Endometrium (tissue), 2 donors: ENCODE measurements at regions not wholly inside any gene's neighbourhood (a gene's known extent, or its start where the extent isn't known, plus 50 kb on each side); places are given as distances from the start of the nearest gene placed in this dataset.
"Not testable (repeated sequence)": the region's sequence is repeated elsewhere in the genome, so short reads cannot be mapped to it uniquely, and the experiment has no call there.

Source experiments
- FAIRE-seq: peaks from 2 replicates; lab custom pipeline; 2012; peaks lifted over from hg19 to GRCh38; lab: Jason Lieb, UNC
- donor health status: control.
- donor health status: control.

DNA sequence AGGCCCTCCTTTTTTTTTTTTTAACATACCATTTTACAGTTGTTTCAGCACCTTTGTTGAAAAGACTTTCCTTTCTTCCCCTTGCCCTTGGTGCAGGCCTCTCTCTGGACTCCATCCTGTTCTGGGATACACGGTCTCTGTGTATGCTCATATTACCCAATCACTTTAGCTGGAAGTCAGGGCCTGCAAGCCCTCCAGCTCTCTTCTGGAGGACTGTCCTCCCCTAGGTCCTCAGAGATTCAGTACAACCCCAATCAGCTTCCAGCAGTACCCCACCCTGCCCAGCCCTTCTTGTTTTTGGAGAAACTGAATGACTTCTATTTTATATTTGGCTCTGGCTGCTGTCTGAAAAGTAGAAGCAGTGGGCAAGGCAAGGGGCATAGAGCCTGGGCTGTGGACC, 270.8 kb downstream of the KLF13 start:
- no peak for FAIRE-seq

DNA sequence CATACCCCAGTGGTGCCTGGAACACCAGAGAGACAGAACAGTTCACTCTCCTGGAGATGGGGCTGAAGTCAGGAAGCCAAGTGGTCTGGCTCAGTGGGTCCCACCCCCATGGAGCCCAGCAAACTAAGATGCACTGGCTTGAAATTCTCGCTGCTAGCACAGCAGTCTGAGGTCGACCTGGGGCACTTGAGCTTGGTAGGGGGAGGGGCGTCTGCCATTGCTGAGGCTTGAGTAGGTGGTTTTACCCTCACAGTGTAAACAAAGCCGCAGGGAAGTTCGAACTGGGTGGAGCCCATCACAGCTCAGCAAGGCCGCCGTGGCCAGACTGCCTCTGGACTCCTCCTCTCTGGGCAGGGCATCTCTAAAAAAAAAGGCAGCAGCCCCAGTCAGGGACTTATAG, 272.0 kb downstream of the KLF13 start:
- no peak for FAIRE-seq

DNA sequence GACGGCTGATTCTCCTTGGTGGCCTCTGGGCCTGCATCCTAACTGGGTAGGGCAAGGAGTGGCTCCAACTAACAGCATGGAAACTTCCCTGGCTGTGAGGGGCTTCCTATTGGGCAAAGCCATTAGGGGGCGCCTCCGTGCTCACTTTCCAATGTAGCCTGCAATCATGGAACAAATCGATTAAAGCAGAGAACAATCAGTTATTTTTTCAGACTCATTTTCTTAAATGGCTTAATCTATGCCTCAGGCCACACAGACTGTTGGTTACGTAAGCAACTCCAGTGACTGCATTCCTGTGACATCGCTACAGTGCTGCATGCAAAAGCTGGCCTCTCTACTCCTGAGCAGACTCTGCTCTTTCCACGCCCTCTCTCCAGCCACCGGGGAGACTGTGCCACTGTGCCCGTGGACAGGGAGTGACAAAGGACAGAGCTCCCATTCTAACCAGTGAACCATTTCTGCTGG, 278.9 kb downstream of the KLF13 start:
- FAIRE-seq, result no peak

DNA sequence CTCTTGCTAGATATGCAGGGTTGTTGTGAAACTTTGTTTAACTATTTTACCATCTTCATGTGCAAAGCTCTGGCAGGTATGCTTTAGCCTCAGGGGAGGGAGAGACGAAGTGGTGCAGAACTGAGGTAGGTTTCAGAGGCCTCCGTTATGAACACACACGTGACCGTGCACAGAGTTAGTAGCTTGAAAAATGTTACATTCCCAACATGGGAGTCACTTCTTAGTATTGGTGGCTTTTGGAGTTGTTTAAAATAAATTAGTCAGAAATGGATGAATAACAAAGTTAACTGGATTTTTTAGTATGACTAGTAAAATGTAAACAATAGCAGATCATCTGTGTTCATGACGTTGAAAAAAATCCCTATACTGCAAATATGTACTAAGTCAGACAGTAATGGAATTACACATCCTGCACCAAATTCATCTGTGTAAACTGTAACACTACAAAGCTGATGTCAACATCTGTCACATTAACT, 279.6 kb downstream of the KLF13 start:
- FAIRE-seq, result no peak

DNA sequence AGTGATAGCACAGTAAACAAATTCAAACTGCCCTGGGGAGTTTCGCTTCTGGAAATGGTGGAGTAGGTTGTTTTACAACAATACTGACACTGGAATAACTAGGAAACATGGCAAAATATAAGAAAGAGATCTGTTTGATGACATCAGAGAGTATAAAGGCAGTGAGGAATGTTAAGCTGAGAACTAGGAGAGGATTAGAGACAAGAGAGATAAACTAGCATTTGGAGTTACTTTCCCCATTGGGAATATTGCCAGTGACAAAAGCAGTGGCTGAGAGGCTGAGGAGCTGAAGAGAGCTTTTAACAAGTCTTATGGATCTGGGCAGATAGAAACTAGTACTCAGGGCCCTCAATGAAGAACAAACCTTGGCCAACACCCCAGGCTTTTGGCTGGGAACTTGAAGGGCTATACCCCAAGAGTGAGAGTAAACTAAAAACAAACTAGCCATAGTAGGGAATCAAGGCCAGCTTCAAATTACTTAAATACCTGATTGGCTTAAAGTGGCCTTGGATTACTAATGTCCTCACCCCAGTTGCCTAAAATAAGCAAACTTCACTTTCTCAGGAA, 280.4 kb downstream of the KLF13 start:
- no peak for FAIRE-seq

DNA sequence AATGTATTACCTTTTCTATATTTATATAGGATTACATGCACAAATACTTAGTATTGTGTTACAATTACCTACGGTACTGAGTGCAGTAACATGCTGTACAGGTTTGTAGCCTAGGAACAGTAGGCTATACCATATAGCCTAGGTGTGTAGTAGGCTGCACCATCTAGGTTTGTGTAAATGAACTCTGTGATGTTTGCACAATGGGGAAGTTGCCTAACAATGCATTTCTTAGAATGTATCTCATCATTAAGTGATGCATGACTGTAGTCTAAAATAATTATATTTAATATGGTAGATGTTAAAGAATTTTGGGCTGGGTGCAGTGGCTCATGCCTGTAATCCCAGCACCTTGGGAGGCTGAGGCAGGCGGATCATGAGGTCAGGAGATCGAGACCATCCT, 281.0 kb downstream of the KLF13 start:
- FAIRE-seq, result no peak

DNA sequence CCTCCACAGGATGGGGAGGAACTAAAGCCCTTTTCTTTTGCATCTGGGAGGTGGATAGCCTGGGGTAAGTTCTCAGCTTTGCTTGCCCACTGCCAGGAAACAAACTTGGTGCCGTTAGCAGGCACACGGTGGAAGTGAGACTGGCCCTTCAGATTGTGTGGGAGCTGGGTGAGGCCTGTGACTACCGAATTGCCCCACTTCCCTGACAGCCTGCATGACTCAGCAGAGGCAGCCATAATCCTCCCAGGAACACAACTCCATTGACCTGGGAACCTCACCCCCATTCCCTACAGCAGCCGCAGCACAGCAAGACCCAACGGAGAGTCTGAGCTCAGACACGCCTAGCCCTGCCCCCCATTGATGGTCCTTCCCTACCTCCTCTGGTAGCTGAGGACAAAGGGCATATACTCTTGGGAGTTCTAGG, 282.6 kb downstream of the KLF13 start:
- no peak for FAIRE-seq

DNA sequence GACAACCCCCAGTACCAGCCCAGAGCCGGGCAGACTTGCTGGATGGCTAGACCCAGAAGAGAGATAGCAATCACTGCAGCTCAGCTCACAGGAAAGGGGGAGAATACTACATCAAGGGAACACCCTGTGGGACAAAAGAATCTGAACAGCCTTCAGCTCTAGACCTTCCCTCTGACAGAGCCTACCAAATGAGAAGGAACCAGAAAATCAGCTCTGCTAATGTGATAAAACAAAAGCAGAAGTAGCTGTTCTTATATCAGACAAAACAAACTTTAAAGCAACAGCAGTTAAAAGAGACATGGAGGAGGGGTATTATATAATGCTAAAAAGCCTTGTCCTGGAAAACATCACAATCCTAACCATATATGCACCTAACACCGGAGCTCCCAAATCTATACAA, 283.3 kb downstream of the KLF13 start:
- FAIRE-seq, result no peak

DNA sequence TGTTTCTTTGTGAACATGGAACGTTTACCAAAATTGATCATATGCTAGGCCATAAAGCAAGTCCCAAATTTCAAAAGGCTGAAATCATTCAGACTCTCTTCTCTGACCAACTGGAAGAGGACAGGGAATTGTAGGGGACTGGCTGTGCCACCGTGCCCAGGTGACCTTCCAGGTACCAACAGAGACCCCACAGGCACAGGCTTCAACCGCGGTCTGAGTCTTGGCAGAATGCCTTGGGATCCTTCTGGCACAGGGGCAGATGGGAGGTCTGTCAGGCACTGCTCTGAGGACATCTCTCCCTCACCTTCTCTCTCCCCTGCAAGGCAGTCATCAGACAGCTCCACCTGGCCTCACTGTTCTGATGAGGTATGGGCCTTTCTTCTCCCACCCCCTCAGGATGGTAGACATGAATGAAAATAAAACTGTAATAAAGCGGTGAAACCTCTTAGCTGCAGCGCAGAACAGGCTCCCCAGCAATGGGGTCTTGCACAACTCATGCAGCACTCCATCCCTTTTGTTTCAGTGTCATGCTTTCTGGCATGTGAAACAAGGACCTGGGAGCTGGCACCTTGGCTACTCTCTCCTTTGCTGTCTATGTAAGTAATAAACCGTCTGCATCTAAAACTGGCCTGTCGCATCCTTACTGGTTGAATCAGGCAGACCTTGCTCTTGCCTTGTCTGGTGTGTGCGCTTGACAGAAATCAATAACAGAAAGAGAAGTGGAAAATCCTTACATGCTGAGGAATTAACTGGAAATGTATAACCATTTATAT, 289.2 kb downstream of the KLF13 start:
- FAIRE-seq, result no peak

DNA sequence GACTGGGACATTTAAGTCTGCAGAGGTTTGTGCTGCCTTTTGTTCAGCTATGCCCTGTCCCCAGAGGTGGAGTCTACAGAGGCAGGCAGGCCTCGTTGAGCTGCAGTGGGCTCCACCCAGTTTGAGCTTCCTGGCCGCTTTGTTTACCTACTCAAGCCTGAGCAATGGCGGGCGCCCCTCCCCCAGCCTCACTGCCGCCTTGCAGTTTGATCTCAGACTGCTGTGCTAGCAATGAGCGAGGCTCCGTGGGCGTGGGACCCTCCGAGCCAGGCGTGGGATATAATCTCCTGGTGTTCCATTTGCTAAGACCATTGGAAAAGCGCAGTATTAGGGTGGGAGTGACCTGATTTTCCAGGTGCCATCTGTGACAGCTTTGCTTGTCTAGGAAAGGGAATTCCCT, 296.7 kb downstream of the KLF13 start:
- not testable (repeated sequence) for FAIRE-seq

DNA sequence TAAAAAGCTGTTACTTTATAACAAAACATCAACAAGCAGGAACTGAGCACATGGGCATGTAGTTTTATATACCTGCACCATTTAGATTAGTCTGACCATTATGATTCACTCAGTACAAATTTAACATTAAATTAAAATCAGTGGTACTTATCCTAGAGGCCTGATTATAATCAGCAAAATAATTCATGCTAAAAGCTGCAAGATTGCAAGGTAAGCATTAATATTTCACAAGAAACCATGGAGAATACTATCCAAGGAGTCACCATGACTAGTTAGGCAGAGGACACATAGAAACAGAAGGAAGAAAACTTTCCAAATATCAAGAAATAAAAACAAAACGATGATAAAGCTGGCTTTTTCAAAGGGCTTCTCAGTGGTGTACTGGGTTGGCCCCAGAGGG, 297.5 kb downstream of the KLF13 start:
- not testable (repeated sequence) for FAIRE-seq

DNA sequence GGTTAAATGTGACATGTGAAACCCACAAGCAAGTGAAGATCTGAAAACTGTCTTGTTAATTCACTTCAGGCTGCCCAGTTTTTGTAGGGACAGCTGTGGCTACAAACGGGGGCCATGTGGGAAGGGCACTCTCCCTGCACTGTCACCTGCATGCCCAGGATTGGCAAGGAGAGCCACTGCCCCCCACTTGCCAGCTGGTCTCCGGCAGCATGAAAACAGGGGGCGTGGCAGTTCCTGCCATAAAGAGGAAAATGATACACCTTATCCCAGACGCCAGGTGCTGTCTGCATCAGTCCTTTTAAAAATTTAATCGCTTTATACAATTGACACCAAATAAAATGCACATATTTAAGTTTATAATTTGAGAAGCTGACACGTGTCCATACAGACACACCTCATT, 309.1 kb downstream of the KLF13 start:
- not testable (repeated sequence) for FAIRE-seq

DNA sequence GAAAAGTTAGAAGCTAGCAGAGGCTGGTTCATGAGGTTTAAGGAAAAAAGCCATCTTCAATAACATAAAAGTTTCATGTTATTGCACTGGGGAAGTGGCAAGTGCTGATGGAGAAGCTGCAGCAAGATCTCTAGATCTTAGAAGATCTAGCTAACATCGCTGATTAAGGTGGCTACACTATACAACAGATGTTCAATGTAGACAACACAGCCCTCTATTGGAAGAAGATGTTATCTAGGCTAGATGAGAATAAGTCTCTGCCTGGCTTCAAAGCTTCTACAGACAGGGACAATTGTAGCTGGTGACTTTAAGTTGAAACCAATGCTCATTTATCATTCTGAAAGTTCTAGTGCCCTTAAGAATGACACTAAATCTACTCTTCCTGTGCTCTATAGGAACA, 310.3 kb downstream of the KLF13 start:
- FAIRE-seq, result not testable (repeated sequence)

DNA sequence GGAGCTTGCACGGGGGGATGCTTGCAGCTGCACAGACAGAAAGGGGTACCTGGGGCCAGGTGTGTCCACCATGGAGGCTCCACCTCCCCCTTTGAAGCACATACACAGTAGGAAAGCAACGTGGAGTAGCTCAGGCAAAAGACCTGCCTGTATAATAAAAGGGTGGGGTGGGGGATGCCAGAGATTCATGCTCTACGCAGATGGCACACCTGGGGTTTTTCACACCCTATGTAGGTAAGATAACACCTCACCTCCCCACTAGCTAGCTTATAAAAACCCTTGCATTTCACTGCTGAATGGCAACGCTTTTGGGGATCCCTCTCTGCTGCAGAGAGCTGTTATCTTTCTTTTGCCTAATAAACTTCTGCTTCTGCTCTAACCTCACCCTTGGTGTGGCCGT, 317.3 kb downstream of the KLF13 start:
- FAIRE-seq, result not testable (repeated sequence)

DNA sequence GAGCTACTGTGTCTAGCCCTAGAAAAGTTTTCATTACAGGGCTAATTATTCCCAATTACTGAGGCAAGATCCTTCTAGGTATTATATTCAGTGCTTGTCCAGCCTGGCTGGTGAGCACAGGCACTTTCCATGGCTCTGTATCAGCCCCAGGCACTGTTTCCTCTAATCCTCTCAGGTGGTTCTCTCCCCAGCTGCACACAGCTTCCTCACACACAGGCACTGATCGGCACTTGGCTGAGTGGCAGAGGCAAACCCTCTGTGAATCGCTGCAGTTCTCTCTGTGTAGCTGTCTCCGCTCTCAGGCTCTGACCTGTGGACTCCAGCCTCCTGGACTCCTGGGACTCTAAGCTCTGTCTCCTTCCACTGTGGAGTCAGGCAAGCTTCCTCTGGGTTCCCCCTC, 318.1 kb downstream of the KLF13 start:
- FAIRE-seq, result not testable (repeated sequence)

DNA sequence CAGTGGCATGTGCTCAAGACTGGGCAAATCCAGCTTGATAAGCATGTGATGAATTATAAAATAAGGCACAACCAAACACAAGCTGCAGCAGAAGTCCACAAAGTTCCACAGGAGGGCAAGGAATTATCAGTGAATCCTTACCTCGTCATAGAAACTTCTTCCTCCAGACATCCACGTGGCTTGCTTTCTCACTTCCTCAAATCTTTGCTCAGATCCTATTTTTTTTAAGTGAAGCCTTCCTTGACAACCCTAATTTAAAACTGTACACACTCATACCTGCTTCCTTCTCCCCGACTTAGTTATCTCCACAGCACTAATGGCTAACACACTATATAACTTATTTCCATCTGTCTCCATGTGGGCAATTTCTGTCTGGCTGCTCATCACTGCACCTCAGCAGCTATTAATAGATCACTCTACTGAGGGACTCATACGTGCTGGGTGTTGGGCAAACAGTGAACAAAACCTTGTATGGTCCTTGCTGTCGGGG, 320.7 kb downstream of the KLF13 start:
- not testable (repeated sequence) for FAIRE-seq

DNA sequence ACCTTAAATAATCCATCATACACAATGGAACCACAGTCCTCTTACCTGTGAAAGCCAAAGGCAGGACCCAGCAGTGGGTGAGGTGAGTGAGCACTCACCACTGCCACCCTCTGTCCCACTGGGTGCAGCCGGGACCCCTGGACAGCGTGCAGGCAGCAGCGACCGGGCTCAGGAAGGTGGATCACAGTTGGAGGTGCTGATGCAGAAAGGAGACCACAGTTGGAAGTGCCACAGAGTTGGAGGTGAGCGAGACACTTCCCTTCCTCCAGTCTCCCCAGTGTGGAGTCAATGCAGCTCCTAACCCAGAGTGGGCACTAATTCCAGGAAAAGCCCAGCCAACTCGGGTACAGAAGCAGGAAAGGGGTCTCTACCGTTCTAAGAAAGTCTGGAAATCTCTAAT, 323.0 kb downstream of the KLF13 start:
- FAIRE-seq, result not testable (repeated sequence)

DNA sequence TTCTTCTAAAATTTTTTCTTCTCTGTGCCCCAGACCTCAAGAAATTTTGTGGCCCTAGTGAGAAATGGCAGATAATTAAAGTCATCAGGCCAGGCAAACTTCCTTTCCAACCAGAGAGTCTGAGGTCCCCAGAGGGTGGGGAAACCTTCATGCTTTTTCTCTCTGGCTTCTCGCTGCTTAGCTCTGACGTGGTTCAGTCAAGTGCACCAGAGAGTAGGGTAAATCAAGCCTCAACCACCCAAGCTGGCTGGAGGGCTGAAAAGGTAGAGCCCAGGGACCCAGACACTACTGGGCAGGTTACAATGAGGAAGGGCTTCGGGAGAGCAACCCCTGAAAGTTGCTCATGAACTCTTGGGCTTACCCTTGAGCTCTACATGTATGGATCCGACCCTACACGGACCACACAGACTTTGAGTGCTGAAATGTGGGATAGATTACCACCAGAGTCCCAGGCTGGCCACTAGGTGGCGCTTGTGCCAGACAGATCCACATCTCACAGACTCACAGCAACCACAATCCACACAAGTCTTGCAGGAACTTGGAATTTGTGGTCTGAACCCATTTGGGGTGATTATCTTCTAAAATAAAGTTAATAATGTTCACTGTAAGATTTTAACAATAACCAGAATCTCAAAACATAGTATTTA, 323.5 kb downstream of the KLF13 start:
- FAIRE-seq, result peak; percentile 84

DNA sequence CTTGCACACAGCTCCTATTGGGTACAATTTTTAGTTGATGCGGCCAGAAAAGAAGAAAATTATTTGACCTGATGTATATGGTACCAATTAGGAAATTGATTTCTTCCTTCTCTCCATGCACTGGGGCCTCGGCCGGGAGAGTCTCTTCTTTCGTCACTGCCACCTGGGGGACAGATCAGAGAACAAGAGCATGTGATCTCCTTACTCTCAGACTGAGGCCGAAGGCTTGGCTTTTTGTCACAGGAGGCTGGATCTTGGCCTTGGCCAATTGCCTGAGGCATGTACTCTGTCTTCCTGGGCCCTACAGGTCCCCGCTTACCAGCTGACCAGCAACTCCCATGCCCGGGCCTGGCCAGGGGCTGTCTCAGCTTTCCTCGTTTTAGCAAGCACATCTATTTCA, 330.3 kb downstream of the KLF13 start:
- FAIRE-seq, result not testable (repeated sequence)

DNA sequence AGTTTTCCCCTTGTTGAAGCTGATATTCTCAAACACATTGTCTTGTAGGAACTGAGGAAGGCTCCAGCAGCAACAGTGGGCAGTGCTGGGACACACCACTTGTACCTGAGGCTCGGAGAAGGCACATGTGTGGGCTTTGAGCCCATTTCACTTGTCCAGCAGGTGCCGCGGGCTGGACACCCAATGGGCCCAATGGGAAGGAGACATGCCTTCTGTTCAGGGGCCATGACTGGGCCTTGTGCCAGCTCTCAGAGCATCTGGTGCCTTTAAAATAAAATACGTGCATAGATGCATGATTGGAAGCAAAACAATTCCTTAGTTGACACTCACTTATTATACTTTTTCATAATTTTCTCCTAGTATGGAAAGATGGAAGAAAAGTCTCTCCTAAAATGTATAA, 334.2 kb downstream of the KLF13 start:
- no peak for FAIRE-seq

DNA sequence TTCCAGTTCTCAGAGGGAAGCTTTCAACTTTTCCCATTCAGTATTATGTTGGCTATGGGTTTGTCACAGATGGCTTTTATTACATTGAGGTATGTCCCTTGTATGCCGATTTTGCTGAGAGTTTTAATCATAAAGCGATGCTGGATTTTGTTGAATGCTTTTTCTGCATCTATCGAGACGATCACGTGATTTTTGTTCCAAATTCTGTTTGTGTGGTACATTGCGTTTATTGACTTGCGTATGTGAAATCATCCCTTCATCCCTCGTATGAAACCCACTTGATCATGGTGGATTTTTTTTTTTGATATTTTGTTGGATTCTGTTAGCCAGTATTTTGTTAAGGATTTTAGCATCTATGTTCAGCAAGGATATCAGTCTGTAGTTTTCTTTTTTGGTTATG, 339.1 kb downstream of the KLF13 start:
- not testable (repeated sequence) for FAIRE-seq

DNA sequence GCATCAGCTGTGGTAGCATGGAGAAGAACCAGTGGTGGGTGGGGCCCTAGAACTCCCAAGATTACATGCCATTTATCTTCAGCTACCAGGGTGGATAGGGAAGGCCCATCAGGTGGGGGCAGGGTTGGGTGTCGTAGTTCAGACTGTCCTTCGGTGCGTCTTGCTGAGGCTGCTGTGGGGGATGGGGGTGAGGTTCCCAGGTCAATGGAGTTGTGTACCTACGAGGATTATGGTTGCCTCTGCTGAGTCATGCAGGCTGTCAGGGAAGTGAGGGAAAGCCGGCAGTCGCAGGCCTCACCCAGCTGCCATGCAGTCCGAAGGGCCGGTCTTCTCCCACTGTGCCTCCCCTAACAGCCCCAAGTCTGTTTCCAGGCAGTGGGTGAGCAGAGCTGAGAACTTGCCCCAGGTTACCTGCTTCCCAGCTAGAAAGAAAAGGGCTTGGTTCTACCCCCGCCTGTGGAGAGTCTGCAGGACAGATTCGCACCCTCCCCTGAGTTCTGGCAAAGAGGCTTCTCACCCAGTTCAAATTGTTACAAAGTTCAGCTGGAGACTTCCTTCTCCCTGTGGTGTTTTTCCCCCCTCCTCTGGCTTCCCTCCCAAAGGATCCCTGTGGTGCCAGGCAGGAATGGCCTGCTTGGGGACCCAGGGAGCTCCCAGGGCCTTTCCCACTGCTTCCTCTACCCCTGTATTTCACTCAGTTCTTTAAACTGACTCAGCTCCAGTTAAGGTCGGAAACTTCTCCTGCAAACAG, 342.7 kb downstream of the KLF13 start:
- not testable (repeated sequence) for FAIRE-seq
